KG1 (cell line): ENCODE measurements at regions not wholly inside any gene's neighbourhood (a gene's known extent, or its start where the extent isn't known, plus 50 kb on each side); places are given as distances from the start of the nearest gene placed in this dataset.
"Not testable (repeated sequence)": the region's sequence is repeated elsewhere in the genome, so short reads cannot be mapped to it uniquely, and the experiment has no call there.

Experiments
- DNase-seq: peaks from one replicate; lab custom pipeline; 2025; lab: John Stamatoyannopoulos, UW

DNA sequence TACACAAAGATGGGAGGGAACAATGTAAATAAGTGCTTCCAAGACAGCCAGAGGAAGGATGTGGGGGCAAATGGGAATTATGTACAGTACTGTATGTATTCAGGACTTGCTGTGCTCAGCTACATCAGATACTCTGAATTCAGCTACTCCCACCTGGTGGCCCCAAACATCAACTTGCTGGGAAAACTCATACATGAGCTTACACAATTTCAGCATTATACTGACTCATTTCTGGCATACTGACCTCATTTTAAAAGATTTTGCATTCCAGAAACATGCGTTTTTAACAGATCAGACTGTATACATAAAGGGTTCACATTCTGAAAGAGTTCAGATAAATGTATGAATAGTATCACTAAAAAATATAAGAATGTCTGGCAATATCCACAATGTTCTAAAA is 59.7 kb downstream of the GPX5 start:
- no peak for DNase-seq

DNA sequence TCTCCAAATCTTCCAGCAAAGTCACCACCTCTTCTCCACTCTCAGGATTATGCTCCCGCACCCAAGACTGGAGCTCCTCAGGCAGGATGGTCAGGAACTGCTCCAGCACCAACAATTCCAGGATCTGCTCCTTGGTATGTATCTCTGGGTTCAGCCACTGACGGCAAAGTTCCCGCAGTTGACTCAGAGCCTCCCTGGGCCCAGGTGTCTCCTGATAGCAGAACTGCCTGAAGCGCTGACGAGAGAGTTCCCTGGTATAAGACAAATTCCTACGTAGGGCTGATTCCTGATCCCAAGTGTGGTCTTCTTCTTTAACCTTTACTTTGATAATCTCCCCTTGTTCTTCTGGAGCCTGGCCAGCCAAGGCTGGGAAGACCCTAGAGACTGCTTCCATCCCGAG is 60.6 kb downstream of the GPX5 start:
- DNase-seq = no peak

DNA sequence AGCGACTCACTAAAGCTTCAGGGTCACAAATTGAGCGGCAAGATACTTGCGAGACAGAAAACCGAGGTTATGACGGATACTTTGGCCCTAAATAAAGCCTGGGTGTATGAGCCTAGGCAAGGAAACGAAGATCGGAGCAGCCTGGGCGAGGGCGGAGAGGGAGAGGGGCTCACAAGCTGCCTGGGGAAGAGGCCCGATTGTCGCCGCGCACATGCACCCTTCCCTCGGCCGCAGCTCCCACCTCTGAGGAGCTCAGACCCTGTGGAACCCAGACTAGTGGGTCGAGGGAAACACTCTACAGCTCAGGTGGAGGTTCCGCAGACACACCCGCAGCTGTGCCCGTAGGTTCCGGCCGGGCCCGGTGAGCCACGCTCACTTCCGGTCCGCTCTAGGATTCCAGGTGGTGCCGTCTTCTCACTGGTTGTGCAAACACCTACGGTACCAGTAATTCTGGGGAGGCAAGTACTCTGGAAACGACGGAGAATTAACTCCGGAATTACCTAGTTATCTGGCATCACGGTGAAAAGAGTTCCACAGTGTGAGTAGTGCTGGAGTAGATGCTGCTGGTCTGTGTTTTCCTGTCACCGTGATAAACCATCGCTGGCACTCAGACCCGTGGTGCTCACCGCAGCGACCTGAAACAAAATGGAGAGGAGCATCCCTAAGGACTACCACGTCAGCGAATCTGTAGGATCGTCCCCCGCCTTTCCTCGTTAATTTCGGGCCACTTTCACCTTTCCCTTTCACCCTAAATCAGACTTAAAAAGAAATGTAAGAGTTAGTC is 61.5 kb downstream of the GPX5 start:
- no peak for DNase-seq

DNA sequence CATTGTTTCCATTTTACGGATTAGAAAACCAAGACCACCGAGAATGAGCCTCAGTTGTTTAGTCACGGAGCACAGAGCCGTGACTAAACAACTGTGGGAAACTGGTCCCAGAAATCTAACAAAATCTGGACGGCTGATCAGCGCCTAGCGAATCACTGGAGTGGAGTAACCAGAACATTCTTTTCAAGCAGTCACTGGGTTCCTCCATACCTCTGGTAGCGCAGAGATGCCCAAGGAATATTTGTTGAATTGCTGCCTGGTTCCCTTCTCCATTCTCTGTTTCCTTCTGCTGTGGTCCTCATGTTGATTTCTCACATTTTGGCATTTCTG is 62.0 kb downstream of the GPX5 start:
- no peak for DNase-seq

DNA sequence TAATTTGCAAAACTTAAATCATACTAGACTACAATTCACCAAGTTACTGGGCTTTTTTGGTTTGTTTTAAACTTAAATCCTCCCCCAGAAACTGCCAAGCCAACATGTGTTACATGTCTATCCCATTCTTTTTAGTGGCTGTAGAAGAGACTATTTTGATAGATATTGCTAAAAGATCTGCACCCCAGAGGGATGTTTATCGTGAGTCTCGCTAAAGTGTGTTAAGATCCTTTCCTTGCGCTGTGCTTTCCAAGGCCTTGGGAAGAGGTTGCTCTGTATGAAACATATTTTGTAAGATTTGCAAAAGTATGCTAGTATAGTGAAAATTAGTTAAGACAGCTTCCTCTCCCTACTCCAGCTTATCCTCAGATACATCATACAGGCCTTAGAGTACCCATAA is 63.0 kb downstream of the GPX5 start:
- no peak for DNase-seq

GRCh38 chr6:28589234-28589956 is 63.7 kb downstream of the GPX5 start:
- DNase-seq = no peak

GRCh38 chr6:28589957-28590349 is 64.3 kb downstream of the GPX5 start:
- no peak for DNase-seq

DNA sequence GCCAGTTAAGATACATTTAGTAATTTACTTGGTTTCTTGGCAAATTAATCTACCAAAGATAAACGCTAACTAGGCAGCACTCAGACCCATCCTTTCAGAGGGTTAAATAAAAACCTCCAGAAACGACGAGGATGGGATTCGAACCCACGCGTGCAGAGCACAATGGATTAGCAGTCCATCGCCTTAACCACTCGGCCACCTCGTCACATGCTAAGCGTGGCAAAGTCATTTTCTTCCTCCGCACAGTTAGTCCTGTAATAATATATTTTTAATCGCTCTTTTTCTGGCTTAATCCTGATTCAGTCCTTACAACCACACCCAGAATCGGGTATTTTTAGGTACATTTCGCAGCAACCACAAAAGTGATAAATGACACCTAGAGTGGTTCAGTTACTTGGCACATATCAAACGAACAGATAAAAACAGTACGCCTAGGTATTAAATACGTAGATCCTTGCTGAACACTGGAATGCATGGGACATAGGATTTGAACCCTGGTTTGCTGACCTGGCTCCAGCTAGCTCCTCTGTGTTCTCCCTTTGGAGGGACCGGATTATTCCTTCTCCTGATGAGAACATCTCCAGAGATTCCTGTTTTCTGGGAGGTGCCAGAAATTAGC is 71.6 kb downstream of the GPX5 start:
- no peak for DNase-seq

- no peak for DNase-seq
Observed at GRCh38 chr6:28597924-28598722, 72.4 kb downstream of the GPX5 start.

DNA sequence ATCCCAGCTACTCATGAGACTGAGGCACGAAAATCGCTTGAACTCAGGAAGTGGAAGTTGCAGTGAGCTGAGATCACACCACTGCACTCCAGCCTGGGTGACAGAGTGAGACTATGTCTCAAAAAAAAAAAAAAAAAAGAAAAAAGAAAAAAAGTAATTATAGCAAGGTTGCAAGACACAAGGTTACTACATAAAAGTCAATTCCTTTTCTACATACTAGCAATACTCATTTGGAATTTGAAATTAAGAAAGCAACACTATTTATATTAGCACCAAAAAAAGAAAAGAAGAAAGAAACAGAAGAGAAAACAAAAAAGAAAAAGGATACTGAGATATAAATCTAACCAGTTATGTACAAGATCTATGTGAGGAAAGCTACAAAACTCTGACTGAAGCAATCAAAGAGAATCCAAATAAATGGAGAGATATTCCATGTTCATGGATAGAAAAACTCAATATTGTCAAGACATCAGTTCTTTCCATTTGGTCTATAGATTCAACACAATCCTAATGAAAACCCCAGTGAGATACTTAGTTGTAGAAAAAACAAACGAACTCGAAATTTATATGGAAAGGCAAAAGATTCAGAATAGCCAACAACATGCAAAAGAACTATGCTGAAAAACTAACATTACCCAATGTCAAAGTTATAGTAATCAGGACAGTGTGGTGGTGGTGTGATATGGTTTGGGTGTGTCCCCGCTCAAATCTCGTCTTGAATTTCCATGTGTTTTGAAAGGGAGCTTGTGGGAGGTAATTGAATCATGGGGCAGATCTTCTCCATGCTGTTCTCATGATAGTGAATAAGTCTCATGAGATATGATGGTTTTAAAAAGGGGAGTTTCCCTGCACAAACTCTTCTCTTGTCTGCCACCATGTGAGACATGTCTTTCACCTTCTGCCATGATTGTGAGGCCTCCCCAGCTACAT is 73.3 kb downstream of the GPX5 start:
- DNase-seq = no peak

GRCh38 chr6:28600245-28600644 is 74.6 kb downstream of the GPX5 start:
- DNase-seq = no peak

DNA sequence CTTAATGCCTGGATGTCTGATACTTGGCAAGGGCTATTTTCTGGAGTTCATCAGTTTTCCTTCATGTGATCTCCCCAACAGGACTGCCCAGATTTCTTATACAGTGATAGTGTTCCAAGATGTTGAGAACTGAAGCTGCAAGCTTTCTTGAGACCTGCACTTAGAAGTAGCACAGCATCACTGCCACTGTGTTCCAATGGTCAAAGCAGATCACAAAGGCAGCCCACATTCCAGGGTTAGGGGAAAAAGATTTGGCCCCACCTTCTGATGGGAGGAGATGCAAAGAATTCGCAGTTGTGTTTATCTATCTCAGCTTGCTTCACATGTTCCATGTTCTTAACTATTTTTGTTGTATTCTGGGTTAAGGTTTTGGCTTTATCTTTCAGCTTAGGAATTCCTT is 78.2 kb downstream of the GPX5 start:
- no peak for DNase-seq

GRCh38 chr6:28606424-28607391 is 81.0 kb downstream of the GPX5 start:
- peak; percentile 87 for DNase-seq

- no peak for DNase-seq
Observed at GRCh38 chr6:28607990-28608389, 82.3 kb downstream of the GPX5 start.

GRCh38 chr6:28609672-28610071 is 84.0 kb downstream of the GPX5 start:
- DNase-seq = no peak

DNA sequence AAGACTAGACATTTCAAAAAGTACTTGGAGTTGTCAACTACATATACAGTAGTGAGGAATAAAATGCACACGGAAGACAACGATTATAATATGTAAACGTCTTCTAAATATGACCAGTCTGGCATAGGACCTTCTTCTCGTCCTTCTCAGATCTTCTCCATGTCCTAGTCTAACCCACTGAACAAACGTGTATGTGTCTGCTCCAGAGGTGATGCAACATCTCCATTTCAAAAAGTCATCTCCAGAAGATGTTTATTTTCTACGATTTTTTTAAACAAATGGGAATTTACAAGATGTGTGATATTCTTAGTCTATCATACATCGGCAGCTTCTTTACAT is 89.9 kb downstream of the GPX5 start:
- no peak for DNase-seq

DNA sequence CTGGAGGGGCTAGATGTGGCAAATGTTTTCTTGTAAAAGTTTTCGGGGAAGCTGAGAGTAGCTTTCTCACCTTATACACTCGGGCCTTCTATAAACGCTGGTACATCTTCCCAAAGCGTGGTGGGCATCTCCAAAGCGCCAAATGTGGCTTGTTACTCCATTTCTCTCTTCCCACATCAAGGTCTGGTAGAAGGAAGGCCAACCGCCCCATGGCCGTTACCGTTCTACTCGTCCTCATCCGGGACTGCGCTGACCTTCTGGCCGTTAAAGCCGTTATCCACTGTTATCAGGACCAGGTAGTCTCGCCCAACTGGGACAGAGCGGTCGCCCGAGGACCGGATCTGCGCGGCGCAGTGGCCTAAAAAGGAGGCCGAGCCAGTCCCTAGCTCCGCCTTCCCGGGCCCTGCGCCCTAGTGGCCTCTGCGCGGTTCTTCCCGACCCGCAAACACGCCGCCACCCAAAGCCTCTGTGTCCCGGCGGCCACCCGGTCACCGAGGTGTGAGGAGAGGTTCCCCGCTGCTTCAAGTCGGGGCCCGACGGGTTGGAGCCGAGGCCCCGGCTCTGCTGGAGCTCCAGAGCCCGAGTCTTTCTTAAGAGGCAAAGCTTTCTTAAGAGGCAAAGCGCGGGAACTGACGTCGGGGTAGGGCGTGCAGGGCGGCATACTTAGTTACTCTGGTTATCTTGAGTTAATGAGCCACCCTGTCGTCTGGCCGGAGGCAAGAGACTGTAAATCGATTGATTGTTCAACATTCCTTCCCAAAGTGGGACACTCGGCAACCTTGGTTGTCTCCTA is 90.5 kb downstream of the GPX5 start:
- no peak for DNase-seq

DNA sequence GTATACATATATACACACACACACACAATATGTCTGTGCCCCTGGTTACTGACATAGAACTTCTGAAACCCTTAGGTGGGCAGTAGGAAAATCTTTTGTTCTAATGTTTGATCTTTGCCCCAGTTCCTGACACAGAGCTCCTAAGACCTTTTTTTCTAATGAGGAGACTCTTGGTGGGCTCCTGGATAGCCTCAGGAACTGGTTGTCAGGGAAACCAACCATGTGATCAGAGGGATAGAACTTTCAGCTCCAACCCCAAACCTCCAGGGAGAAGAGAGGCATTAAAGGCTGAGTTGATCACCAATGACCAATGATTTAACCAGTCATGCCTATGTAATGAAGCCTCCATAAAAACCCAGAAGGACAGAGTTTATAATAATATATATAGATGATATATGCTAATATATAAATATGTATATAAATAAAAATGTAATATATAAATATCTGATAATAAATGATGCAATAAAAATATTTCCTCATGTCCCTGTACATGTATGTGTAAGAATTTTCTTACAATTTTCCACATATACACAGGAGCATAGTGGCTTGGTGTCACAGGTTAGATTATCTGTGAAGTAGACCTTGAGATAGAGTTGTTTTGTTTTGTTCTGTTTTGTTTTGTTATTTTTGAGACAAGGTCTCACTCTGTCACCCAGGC is 93.3 kb downstream of the GPX5 start:
- no peak for DNase-seq

GRCh38 chr6:28621268-28621667 is 95.6 kb downstream of the GPX5 start:
- not testable (repeated sequence) for DNase-seq
